ENCODE measurements at regions not wholly inside any gene's neighbourhood (a gene's known extent, or its start where the extent isn't known, plus 50 kb on each side); places are given as distances from the start of the nearest gene placed in this dataset.

GRCh38 chr4:34309383-34309906 lies 1934.9 kb downstream of the ARAP2 start:
- no peak overlapping the region for H3K4me3 ChIP-seq (ENCODE audit: low read depth, low read length, poor library complexity, severe bottlenecking)
- no peaks in the 10 kb centered on the region for H3K9me3 ChIP-seq (ENCODE audit: low read depth, low read length, poor library complexity, severe bottlenecking)
- no peaks in the 10 kb centered on the region for H3K36me3 ChIP-seq (ENCODE audit: insufficient read depth, low read length, poor library complexity, severe bottlenecking)
- TF ChIP-seq, protein P1, sequence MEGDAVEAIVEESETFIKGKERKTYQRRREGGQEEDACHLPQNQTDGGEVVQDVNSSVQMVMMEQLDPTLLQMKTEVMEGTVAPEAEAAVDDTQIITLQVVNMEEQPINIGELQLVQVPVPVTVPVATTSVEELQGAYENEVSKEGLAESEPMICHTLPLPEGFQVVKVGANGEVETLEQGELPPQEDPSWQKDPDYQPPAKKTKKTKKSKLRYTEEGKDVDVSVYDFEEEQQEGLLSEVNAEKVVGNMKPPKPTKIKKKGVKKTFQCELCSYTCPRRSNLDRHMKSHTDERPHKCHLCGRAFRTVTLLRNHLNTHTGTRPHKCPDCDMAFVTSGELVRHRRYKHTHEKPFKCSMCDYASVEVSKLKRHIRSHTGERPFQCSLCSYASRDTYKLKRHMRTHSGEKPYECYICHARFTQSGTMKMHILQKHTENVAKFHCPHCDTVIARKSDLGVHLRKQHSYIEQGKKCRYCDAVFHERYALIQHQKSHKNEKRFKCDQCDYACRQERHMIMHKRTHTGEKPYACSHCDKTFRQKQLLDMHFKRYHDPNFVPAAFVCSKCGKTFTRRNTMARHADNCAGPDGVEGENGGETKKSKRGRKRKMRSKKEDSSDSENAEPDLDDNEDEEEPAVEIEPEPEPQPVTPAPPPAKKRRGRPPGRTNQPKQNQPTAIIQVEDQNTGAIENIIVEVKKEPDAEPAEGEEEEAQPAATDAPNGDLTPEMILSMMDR (conservative IDR thresholded peaks at IDR 0.05; ENCODE audit: low read depth, low read length): no peak
- TF ChIP-seq EZH2 (IDR thresholded peaks at IDR 0.05; ENCODE audit: borderline replicate concordance, low read depth, low read length, poor library complexity, severe bottlenecking): no peak
- no TSS peak for BruUV-seq (replicated peaks)
- intact Hi-C loops (cut with micrococcal nuclease; ENCODE audit: unreplicated experiment): no loop called here
- no peaks in the 10 kb centered on the region for H3K4me1 ChIP-seq (ENCODE audit: insufficient read depth, low read length, poor library complexity, severe bottlenecking)
- H3K27me3 ChIP-seq (replicated peaks; ENCODE audit: insufficient read depth, low read depth, low read length, poor library complexity): no peaks in the 10 kb centered on the region
- ChIA-PET CTCF (no interaction called here), POLR2A (ENCODE audit: low non-redundant PET) (no interaction called here)
- no peak for DNase-seq (ENCODE audit: low spot score)
- no peak overlapping the region for H3K27ac ChIP-seq (ENCODE audit: low read depth, low read length, poor library complexity, severe bottlenecking)

DNA sequence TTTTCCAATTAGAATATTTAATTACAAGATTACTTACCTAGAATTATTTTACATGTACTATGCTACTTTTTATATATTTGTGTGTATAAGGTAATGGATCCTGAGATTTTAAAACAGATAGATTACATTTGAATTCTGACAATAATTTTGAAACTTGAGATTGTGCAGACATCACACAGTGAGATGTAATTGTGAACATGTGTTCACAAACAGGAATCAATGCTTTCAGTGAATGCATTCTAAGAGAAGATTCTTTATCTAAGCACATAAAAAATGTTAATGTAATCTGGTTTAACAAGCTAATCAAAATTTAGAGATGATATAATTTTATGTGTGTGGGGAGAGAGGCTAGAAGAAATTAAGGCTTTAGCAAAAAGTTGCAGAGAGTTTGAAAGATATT lies 1925.5 kb downstream of the ARAP2 start:
- DNase-seq (ENCODE audit: low spot score): no peak
- Histone ChIP-seq H3K27ac (ENCODE audit: low read depth, low read length, poor library complexity, severe bottlenecking) (no peak overlapping the region), H3K9me3 (ENCODE audit: low read depth, low read length, poor library complexity, severe bottlenecking) (peaks cover 5% of the 10 kb centered on the region), H3K4me1 (ENCODE audit: insufficient read depth, low read length, poor library complexity, severe bottlenecking) (no peaks in the 10 kb centered on the region), H3K36me3 (ENCODE audit: insufficient read depth, low read length, poor library complexity, severe bottlenecking) (no peaks in the 10 kb centered on the region), H3K4me3 (ENCODE audit: low read depth, low read length, poor library complexity, severe bottlenecking) (no peak overlapping the region), H3K27me3 (replicated peaks; ENCODE audit: insufficient read depth, low read depth, low read length, poor library complexity) (no peaks in the 10 kb centered on the region)
- ChIA-PET POLR2A (ENCODE audit: low non-redundant PET) (no interaction called here), CTCF (no interaction called here)
- no peak for TF ChIP-seq EZH2 (IDR thresholded peaks at IDR 0.05; ENCODE audit: borderline replicate concordance, low read depth, low read length, poor library complexity, severe bottlenecking)
- TF ChIP-seq, protein P1 (conservative IDR thresholded peaks at IDR 0.05; ENCODE audit: low read depth, low read length): no peak
- BruUV-seq (replicated peaks): no TSS peak
- intact Hi-C loops (cut with micrococcal nuclease; ENCODE audit: unreplicated experiment): no loop called here

DNA sequence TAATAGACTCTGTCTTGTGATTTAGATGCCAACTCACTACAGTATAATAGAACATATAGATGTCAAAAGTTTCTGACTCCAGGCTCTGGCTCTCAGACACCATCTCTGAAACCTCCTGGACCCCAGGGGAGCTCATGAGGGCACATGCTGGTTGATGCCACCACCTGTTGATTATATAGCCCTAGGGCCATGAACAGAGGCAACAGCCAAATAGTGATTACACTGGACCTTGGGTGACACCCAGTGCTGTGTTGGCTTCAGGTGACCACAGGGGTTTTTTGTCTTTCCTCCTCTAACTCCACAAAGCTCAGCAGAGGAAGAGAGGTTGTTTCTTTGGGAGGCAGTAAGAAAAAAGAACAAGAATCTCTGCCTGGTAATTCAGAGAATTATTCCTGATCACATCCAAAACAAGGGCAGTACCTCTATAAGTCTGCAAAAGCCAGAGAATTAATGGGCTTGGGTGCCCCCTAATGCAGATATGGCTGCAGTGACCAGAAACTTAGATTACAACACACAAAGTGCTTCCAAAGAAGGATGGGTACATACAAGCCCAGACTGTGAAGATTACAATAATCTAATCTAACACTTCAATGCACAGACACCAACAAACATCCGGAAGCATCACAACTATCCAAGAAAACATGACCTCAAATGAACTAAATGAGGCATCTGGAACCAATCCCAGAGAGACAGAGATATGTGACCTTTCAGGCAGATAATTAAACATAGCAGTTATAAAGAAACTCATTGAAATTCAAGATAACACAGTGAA lies 1920.6 kb downstream of the ARAP2 start:
- H3K4me1 ChIP-seq (ENCODE audit: insufficient read depth, low read length, poor library complexity, severe bottlenecking): no peaks in the 10 kb centered on the region
- no peak overlapping the region for H3K4me3 ChIP-seq (ENCODE audit: low read depth, low read length, poor library complexity, severe bottlenecking)
- H3K27me3 ChIP-seq (replicated peaks; ENCODE audit: insufficient read depth, low read depth, low read length, poor library complexity): no peaks in the 10 kb centered on the region
- CTCF ChIA-PET: no interaction called here
- POLR2A ChIA-PET (ENCODE audit: low non-redundant PET): no interaction called here
- H3K36me3 ChIP-seq (ENCODE audit: insufficient read depth, low read length, poor library complexity, severe bottlenecking): no peaks in the 10 kb centered on the region
- H3K9me3 ChIP-seq (ENCODE audit: low read depth, low read length, poor library complexity, severe bottlenecking): peaks cover 5% of the 10 kb centered on the region
- intact Hi-C loops (cut with micrococcal nuclease; ENCODE audit: unreplicated experiment): no loop called here
- TF ChIP-seq, protein P1 (conservative IDR thresholded peaks at IDR 0.05; ENCODE audit: low read depth, low read length): no peak
- no peak for TF ChIP-seq EZH2 (IDR thresholded peaks at IDR 0.05; ENCODE audit: borderline replicate concordance, low read depth, low read length, poor library complexity, severe bottlenecking)
- BruUV-seq (replicated peaks): no TSS peak
- no peak for DNase-seq (ENCODE audit: low spot score)
- H3K27ac ChIP-seq (ENCODE audit: low read depth, low read length, poor library complexity, severe bottlenecking): no peak overlapping the region
